Spleen (tissue), 7 donors: ENCODE measurements at regions not wholly inside any gene's neighbourhood (a gene's known extent, or its start where the extent isn't known, plus 50 kb on each side); places are given as distances from the start of the nearest gene placed in this dataset.

Experiments used
- POLR2A ChIP-seq, 3 donors: fragments of 450-650 bp; IDR thresholded peaks; one replicate each; pipeline ENCODE4 v1.5.1; 2017; ENCODE audit warnings: antibody characterized with exemption in 3 of 3, mild to moderate bottlenecking in 1 of 3
- POLR2AphosphoS5 ChIP-seq, 3 donors: sonication (generic); formaldehyde crosslinking; IDR thresholded peaks; one replicate each; pipeline ENCODE4 v1.5.1; 2017; ENCODE audit warnings: antibody characterized with exemption in 3 of 3
- TF ChIP-seq, protein P1 (sequence below), 11 experiments: fragments of 200-600 bp in 7 of 11; fragments of 450-650 bp in 4 of 11; sonication (generic) in 4 of 11; IDR thresholded peaks in 8 of 11; conservative IDR thresholded peaks in 3 of 11; 1 replicate in 7 of 11; 2 replicates in 4 of 11; pipeline versions ENCODE4 v1.4.0 to v1.8.0; 2016 to 2021; ENCODE audit warnings: antibody characterized with exemption in 11 of 11, inconsistent platforms in 4 of 11, mild to moderate bottlenecking in 1 of 11
- donor health status: DM: no; HTN: no; CAD: no; lungs with moderate emphysema.
- donor health status: DM: no; HTN: no; CAD: no.
- donor health status: DM: no; HTN: no; CAD: no.

DNA sequence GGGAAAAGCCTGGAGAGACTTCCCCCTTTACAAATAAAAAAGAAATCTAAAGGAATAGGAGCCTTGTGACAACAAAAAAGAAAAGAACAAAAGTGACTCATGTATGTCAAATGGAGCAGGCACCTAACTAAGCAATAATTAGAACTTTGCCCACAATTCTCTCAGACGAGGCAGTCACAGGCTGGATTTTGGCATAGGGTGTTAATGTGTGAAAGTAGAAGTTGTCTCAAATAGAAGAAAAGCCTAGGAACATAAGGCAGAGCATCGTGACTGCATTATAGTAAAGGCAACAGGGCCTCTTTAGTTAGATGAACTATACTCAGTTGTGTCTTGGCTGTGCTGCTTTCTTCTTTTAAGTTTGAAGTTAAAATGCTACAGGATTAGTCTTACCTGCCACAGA lies 219.9 kb upstream of the TMEM161B start:
- TF ChIP-seq, protein P1, sequence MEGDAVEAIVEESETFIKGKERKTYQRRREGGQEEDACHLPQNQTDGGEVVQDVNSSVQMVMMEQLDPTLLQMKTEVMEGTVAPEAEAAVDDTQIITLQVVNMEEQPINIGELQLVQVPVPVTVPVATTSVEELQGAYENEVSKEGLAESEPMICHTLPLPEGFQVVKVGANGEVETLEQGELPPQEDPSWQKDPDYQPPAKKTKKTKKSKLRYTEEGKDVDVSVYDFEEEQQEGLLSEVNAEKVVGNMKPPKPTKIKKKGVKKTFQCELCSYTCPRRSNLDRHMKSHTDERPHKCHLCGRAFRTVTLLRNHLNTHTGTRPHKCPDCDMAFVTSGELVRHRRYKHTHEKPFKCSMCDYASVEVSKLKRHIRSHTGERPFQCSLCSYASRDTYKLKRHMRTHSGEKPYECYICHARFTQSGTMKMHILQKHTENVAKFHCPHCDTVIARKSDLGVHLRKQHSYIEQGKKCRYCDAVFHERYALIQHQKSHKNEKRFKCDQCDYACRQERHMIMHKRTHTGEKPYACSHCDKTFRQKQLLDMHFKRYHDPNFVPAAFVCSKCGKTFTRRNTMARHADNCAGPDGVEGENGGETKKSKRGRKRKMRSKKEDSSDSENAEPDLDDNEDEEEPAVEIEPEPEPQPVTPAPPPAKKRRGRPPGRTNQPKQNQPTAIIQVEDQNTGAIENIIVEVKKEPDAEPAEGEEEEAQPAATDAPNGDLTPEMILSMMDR (IDR thresholded peaks at IDR 0.05 in 8 of 11, conservative IDR thresholded peaks at IDR 0.05 in 3 of 11): no peak
- no peak for TF ChIP-seq POLR2A (IDR thresholded peaks at IDR 0.05)
- TF ChIP-seq POLR2AphosphoS5 (IDR thresholded peaks at IDR 0.05): no peak
